HUDEP-2 (cell line): ENCODE measurements at regions not wholly inside any gene's neighbourhood (a gene's known extent, or its start where the extent isn't known, plus 50 kb on each side); places are given as distances from the start of the nearest gene placed in this dataset.
A peak's percentile ranks its signal among the peaks of the same experiment; 100 is the strongest.
"Not testable (repeated sequence)": the region's sequence is repeated elsewhere in the genome, so short reads cannot be mapped to it uniquely, and the experiment has no call there.

Experiments used
- DNase-seq, 76 experiments: peaks; one replicate each; lab custom pipeline; 2025; ENCODE audit not compliant: unreplicated experiment in 76 of 76; lab: John Stamatoyannopoulos, UW

GRCh38 chr6:140003217-140003616 lies 628.8 kb upstream of the CITED2 start:
- no peak for DNase-seq

- no peak for DNase-seq
Observed at GRCh38 chr6:140002396-140003022, 628.1 kb upstream of the CITED2 start.

GRCh38 chr6:140001821-140002341 lies 627.4 kb upstream of the CITED2 start:
- no peak for DNase-seq

DNA sequence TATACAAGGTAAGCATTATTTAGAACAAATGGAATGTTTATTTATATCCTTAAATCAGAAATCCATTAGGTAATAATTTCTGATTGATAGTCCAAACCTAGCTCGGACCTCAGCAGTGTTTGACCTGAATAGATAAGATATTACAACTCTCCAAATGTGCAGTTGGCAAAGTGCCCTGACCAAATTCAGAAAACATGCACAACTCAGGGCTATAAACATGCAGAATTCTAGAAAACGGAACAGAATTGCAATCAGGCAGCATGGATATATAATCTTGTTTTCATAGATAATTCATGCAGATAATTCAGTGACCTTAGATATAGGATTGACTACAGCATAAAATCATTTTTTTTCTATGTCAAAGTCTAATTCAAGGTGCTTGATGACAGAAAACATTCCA lies 626.6 kb upstream of the CITED2 start:
- DNase-seq = peak in 2 of 76 experiments; percentile 1 to 17

GRCh38 chr6:139999661-140000060 lies 625.2 kb upstream of the CITED2 start:
- not testable (repeated sequence) for DNase-seq

DNA sequence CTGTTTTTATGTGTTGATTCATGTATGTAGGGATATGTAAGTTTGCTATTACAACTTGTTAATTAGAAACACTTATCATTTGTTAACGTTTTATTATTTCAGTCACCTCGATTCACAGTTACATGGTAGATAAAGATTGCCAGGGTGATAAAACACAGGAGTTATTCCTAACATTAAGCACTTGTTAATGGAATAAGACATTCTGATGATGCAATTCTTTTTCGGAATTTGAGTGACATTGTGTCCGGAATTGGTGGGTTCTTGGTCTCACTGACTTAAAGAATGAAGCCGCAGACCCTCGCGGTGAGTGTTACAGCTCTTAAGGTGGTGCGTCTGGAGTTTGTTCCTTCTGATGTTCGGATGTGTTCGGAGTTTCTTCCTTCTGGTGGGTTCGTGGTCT lies 624.0 kb upstream of the CITED2 start:
- not testable (repeated sequence) for DNase-seq

GRCh38 chr6:139996253-139996834 lies 621.9 kb upstream of the CITED2 start:
- DNase-seq = peak in 5 of 76 experiments; percentile 4 to 47 (median 17)

GRCh38 chr6:139994998-139995397 lies 620.5 kb upstream of the CITED2 start:
- DNase-seq = no peak

DNA sequence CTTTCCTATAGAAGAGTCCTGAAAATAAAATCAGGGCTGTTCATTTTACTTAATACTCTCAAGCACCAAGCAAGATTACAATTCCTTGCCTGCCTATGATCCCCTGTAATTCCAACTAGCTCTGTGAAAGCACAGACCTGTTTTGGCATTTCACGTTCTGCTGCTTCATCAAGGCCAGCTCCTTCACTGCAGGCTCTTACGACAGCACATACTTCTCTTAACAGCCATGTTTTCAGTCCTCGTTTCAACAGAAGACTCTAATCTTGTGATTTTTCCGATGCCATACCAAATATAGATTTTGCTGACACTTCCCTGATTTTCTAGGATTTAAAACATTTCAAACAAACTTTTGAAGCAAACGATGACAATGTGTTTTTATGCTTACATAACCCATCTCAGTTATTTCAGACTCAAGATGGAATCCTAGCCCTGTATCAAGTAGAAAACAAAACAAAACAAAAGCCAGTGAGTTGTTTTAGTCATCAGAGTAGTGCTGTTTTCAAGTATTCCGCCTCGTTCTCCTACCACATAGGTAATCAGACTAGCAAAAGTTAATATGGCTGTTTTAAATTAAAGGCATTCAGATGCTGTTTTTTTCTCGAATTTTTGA lies 616.5 kb upstream of the CITED2 start:
- DNase-seq = peak in 1 of 76 experiments; percentile 5

DNA sequence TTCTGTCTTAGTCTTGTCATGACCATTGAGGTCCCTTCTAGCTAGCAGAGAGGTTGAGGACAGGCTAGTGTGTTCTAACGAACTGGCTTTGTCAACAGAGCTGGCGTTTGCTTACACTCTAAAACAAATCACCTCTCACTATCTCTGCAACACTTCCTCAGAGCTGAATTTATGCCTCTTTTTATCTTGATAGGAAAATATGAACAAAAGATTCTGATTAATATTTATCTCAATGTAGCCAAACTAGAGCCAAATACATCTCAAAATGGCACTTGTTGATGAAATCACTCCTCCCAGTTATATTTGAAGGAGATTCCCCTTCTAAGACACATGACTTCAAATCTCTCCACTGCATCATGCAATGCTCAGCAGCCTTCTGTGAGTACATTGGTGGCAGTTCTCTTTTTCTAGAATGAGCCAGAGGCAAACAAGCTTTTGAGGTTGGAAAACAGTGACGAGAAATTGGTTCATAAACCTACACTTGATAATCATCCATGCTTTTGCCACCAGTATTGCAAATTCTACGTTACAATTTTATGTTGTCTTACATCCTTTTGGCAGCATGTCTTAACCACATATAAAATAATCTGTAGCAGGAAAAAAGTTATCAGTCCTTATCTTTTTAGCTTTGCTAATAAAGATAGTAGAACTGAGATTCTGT lies 615.7 kb upstream of the CITED2 start:
- DNase-seq = no peak

DNA sequence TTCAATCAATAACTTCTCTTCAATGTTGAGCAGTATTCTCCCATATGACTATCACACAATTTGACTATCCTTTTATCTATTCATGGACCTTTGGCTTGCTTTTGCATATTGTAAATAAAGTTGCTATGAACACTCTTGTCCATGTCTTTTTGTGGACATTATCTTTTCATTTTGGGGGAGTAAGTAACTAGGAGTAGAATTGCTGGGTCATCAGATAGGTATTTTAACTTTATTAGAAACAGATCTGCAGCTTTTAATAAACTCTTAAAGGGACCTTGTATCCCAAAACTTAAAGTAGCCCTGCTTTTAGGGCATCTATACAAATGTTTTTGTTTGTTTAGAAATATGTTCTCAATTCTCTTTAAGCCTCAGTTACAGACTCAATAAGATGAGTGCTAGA lies 614.2 kb upstream of the CITED2 start:
- DNase-seq = no peak

- DNase-seq = no peak
Observed at GRCh38 chr6:139987091-139987490, 612.6 kb upstream of the CITED2 start.

DNA sequence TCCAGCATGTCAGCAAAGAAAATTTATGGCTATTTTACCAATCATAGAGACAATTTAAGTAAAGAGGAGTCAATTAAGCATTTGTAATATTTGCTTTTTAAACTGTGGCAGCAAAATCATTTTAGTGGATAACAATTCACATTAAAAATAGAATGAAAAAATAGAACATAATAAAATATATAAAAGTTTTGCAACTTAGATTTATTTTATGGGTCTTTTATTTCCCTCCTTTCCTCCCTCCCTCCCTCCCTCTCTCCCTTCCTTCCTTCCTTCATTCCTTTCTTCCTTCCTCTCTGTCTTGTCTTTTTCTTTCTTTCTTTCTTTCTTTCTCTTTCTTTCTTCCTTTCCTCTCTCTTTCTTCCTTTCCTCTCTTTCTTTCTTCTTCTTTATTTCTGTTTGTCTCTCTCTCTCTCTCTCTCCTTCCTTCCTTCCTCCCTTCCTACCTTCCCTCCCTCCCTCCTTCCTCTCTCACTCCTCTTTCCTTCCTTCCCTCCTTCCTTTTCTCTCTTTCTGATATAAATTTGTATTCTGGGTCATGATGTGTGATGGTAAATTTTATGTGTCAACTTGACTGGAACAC lies 610.9 kb upstream of the CITED2 start:
- DNase-seq = no peak

- no peak for DNase-seq
Observed at GRCh38 chr6:139984317-139984716, 609.9 kb upstream of the CITED2 start.

GRCh38 chr6:139983555-139984276 lies 609.3 kb upstream of the CITED2 start:
- no peak for DNase-seq

GRCh38 chr6:139982652-139983295 lies 608.3 kb upstream of the CITED2 start:
- DNase-seq = no peak

DNA sequence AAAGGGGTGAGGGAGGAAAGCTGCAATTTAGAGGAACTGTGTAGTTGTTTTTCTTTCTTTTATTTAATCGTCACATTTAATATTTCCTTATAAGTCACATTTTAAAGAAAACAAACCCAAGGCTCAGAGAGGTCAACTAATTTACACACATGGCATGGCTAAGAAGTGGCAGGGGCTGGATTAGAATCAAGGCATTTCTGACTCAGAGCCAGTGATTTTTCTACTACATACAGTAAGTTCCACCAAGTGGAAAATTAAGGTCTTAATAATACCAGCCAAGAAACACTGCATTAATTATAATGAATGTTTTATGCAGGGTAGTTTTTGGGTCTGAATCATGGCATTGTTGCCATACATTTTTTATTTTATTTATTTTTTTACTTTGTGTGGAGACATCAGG lies 607.7 kb upstream of the CITED2 start:
- DNase-seq = no peak

DNA sequence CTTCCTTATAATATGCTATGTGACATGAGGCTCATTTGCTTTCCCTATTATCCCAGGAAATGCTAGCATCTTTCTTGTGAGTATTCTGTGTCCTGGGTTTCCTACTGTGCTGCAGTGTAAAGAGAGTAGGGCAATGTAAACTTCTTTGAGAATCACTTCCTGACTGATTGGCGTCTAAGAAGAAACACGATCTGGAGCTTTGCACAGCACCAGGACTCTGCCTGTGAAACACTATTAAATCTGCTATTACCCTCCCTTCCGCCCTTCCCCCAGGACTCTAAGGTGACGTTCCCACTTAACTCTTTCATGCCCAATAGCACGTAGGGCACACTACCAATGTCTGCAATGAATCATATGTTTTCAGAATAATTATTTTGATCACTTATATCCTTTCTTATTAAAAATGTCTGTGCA lies 607.3 kb upstream of the CITED2 start:
- no peak for DNase-seq

- no peak for DNase-seq
Observed at GRCh38 chr6:139981066-139981624, 606.7 kb upstream of the CITED2 start.

GRCh38 chr6:139980631-139981030 lies 606.2 kb upstream of the CITED2 start:
- peak in 1 of 76 experiments; percentile 18 for DNase-seq
